Liver (tissue), 8 donors: ENCODE measurements at regions not wholly inside any gene's neighbourhood (a gene's known extent, or its start where the extent isn't known, plus 50 kb on each side); places are given as distances from the start of the nearest gene placed in this dataset.

Source experiments
- DNase-seq: peaks from one replicate; pipeline ENCODE4 v3.0.0-alpha.2; 2017; ENCODE audit warnings: low spot score
- H3K27ac ChIP-seq, 2 donors: one replicate each; pipeline ENCODE4 v1.7.0; 2013; ENCODE audit warnings: inconsistent platforms in 2 of 2, low read length in 2 of 2, control low read depth in 1 of 2, low read depth in 1 of 2, mild to moderate bottlenecking in 1 of 2
- H3K27me3 ChIP-seq, 4 donors: one replicate each; pipeline versions ENCODE4 v1.6.1 to v1.7.0; 2013; ENCODE audit warnings: low read length in 3 of 4, inconsistent platforms in 1 of 4, mild to moderate bottlenecking in 1 of 4, moderate library complexity in 1 of 4; ENCODE audit not compliant: control insufficient read depth in 4 of 4, insufficient read depth in 4 of 4
- H3K36me3 ChIP-seq, 4 donors: one replicate each; pipeline versions ENCODE4 v1.6.1 to v1.7.0; 2013; ENCODE audit warnings: low read length in 3 of 4, mild to moderate bottlenecking in 3 of 4, low read depth in 1 of 4, moderate library complexity in 1 of 4; ENCODE audit not compliant: control insufficient read depth in 4 of 4, insufficient read depth in 3 of 4
- H3K4me1 ChIP-seq, 4 donors: one replicate each; pipeline versions ENCODE4 v1.6.1 to v1.7.0; 2013; ENCODE audit warnings: low read length in 3 of 4, mild to moderate bottlenecking in 3 of 4, moderate library complexity in 1 of 4; ENCODE audit not compliant: control insufficient read depth in 4 of 4, insufficient read depth in 4 of 4
- H3K4me3 ChIP-seq, 3 donors: one replicate each; pipeline versions ENCODE4 v1.6.1 to v1.7.0; 2013; ENCODE audit warnings: low read length in 3 of 3, control low read depth in 1 of 3, low read depth in 1 of 3, mild to moderate bottlenecking in 1 of 3
- H3K9ac ChIP-seq, 2 donors: one replicate each; pipeline ENCODE4 v1.7.0; 2013; ENCODE audit warnings: low read length in 2 of 2, mild to moderate bottlenecking in 2 of 2, moderate library complexity in 2 of 2, control low read depth in 1 of 2, low read depth in 1 of 2
- H3K9me3 ChIP-seq, 4 donors: one replicate each; pipeline versions ENCODE4 v1.6.1 to v1.7.0; 2013; ENCODE audit warnings: low read length in 3 of 4; ENCODE audit not compliant: control insufficient read depth in 4 of 4
- ATF3 ChIP-seq: IDR thresholded peaks from 2 replicates; pipeline ENCODE4 v1.6.1; 2016; ENCODE audit warnings: antibody characterized with exemption
- CTCF ChIP-seq: fragments of 150-350 bp; IDR thresholded peaks from 2 replicates; pipeline ENCODE4 v1.5.1; 2017; ENCODE audit warnings: improper control_type of control experiment, low read depth, low read length; ENCODE audit not compliant: missing input control
- EGR1 ChIP-seq, 2 donors: IDR thresholded peaks; 2 replicates each; pipeline ENCODE4 v1.6.1; 2016 to 2018; ENCODE audit warnings: antibody characterized with exemption in 2 of 2, low read depth in 2 of 2
- FOXA1 ChIP-seq: IDR thresholded peaks from 2 replicates; pipeline ENCODE4 v1.6.1; 2016; ENCODE audit warnings: antibody characterized with exemption
- FOXA2 ChIP-seq: IDR thresholded peaks from 2 replicates; pipeline ENCODE4 v1.6.1; 2016; ENCODE audit warnings: antibody characterized with exemption
- GABPA ChIP-seq, 2 donors: IDR thresholded peaks in 1 of 2; conservative IDR thresholded peaks in 1 of 2; 2 replicates each; pipeline ENCODE4 v1.6.1; 2016; ENCODE audit warnings: antibody characterized with exemption in 2 of 2, mild to moderate bottlenecking in 1 of 2, moderate library complexity in 1 of 2
- HNF4A ChIP-seq, 2 donors: conservative IDR thresholded peaks; 2 replicates each; pipeline ENCODE4 v1.6.1; 2016; ENCODE audit warnings: antibody characterized with exemption in 2 of 2, mild to moderate bottlenecking in 2 of 2
- HNF4G ChIP-seq: IDR thresholded peaks from 2 replicates; pipeline ENCODE4 v1.6.1; 2016; ENCODE audit warnings: antibody characterized with exemption
- JUND ChIP-seq, 2 donors: IDR thresholded peaks; 2 replicates each; pipeline ENCODE4 v1.6.1; 2016; ENCODE audit warnings: antibody characterized with exemption in 2 of 2
- MAX ChIP-seq: IDR thresholded peaks from 2 replicates; pipeline ENCODE4 v1.6.1; 2016; ENCODE audit warnings: antibody characterized with exemption
- NR2F2 ChIP-seq: IDR thresholded peaks from 2 replicates; pipeline ENCODE4 v1.6.1; 2016; ENCODE audit warnings: antibody characterized with exemption
- RAD21 ChIP-seq, 2 donors: IDR thresholded peaks; 2 replicates each; pipeline ENCODE4 v1.6.1; 2016; ENCODE audit warnings: antibody characterized with exemption in 2 of 2, mild to moderate bottlenecking in 2 of 2
- REST ChIP-seq: IDR thresholded peaks from 2 replicates; pipeline ENCODE4 v1.6.1; 2016; ENCODE audit warnings: antibody characterized with exemption, mild to moderate bottlenecking
- RXRA ChIP-seq, 2 donors: IDR thresholded peaks; 2 replicates each; pipeline ENCODE4 v1.6.1; 2017 to 2018; ENCODE audit warnings: antibody characterized with exemption in 2 of 2, mild to moderate bottlenecking in 1 of 2
- SP1 ChIP-seq: IDR thresholded peaks from 2 replicates; pipeline ENCODE4 v1.6.1; 2018; ENCODE audit warnings: antibody characterized with exemption, mild to moderate bottlenecking
- TAF1 ChIP-seq: conservative IDR thresholded peaks from 2 replicates; pipeline ENCODE4 v1.6.1; 2016; ENCODE audit warnings: antibody characterized with exemption, mild to moderate bottlenecking
- YY1 ChIP-seq: IDR thresholded peaks from 2 replicates; pipeline ENCODE4 v1.6.1; 2016; ENCODE audit warnings: antibody characterized with exemption, mild to moderate bottlenecking
- ZBTB33 ChIP-seq: IDR thresholded peaks from 2 replicates; pipeline ENCODE4 v1.6.1; 2016; ENCODE audit warnings: antibody characterized with exemption
- WGBS: extraction: QIAGEN DNeasy Blood & Tissue Kit; methylation state at CpG from one replicate; pipeline ENCODE4 v1.1.7; 2013; 5-methylcytosine and 5-hydroxymethylcytosine counted together
- donor health status: healthy.
- donor health status: healthy.
- donor health status: healthy.
- donor health status: healthy.
- donor health status: healthy.

- Histone ChIP-seq H3K9me3 (no peaks in the 10 kb centered on the region), H3K9ac (no peak overlapping the region), H3K27ac (no peak overlapping the region), H3K4me3 (no peak overlapping the region), H3K27me3 (no peaks in the 10 kb centered on the region), H3K4me1 (no peaks in the 10 kb centered on the region), H3K36me3 (no peaks in the 10 kb centered on the region)
- 81% methylated on average over 4 of the region's 4 CpGs for WGBS
- no peak for DNase-seq
- TF ChIP-seq GABPA (IDR thresholded peaks at IDR 0.05 in 1 of 2, conservative IDR thresholded peaks at IDR 0.05 in 1 of 2): no peak
- TF ChIP-seq FOXA2: no peak
- no peak for TF ChIP-seq MAX
- TF ChIP-seq ATF3: no peak
- no peak for TF ChIP-seq SP1
- TF ChIP-seq HNF4A (conservative IDR thresholded peaks at IDR 0.05): no peak
- no peak for TF ChIP-seq ZBTB33
- no peak for TF ChIP-seq RXRA (IDR thresholded peaks at IDR 0.05)
- TF ChIP-seq RAD21 (IDR thresholded peaks at IDR 0.05): no peak
- TF ChIP-seq CTCF: no peak
- TF ChIP-seq YY1: no peak
- no peak for TF ChIP-seq HNF4G
- TF ChIP-seq TAF1: no peak
- no peak for TF ChIP-seq FOXA1
- no peak for TF ChIP-seq NR2F2
- TF ChIP-seq REST: no peak
- no peak for TF ChIP-seq EGR1 (IDR thresholded peaks at IDR 0.05; ENCODE audit: low read depth in 2 of 2)
- TF ChIP-seq JUND (IDR thresholded peaks at IDR 0.05): no peak
Measured at GRCh38 chr6:115000736-115001135, 657.9 kb upstream of the HS3ST5 start.

- Histone ChIP-seq H3K27ac (no peak overlapping the region), H3K9me3 (no peaks in the 10 kb centered on the region), H3K4me3 (no peak overlapping the region), H3K36me3 (no peaks in the 10 kb centered on the region), H3K4me1 (no peaks in the 10 kb centered on the region), H3K9ac (no peak overlapping the region), H3K27me3 (no peaks in the 10 kb centered on the region)
- no peak for DNase-seq
- WGBS: 90% methylated on average over 8 of the region's 8 CpGs
- no peak for TF ChIP-seq CTCF
- no peak for TF ChIP-seq GABPA (IDR thresholded peaks at IDR 0.05 in 1 of 2, conservative IDR thresholded peaks at IDR 0.05 in 1 of 2)
- TF ChIP-seq NR2F2: no peak
- no peak for TF ChIP-seq JUND (IDR thresholded peaks at IDR 0.05)
- no peak for TF ChIP-seq REST
- TF ChIP-seq RXRA (IDR thresholded peaks at IDR 0.05): no peak
Measured at GRCh38 chr6:114998492-114998891, 655.7 kb upstream of the HS3ST5 start.
